ENCODE measurements at regions not wholly inside any gene's neighbourhood (a gene's known extent, or its start where the extent isn't known, plus 50 kb on each side); places are given as distances from the start of the nearest gene placed in this dataset.

DNA sequence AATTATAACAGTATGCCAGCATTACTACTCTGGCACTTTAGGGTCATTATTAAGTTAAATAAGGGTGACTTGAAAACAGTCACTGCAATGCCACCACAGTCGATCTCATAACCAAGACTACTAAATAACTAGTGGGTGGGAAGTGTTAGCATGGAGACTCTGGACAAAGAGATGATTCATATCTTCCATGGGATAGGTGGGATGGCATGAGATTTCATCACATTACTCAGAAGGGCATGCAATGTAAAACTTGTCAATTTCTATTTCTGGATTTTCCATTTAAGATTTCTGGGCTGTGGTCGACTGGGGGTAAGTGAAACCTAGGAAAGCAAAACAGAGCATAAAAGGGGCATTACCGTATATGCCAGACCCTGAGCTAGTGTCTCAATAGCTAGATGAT is 538.9 kb upstream of the GRM7 start:
- Histone ChIP-seq H3K4me3 (replicated peaks in 1 of 3; ENCODE audit: insufficient read depth in 1 of 3, low read depth in 1 of 3, low read length in 3 of 3) (no peak overlapping the region), H3K27me3 (ENCODE audit: control insufficient read depth in 2 of 2, insufficient read depth in 2 of 2, low read length in 2 of 2) (no peaks in the 10 kb centered on the region), H4K20me1 (replicated peaks; ENCODE audit: control insufficient read depth, extremely low read depth, insufficient read depth, low read length) (no peaks in the 10 kb centered on the region), H3K4me2 (ENCODE audit: insufficient read depth, low read length) (no peak overlapping the region), H3K9me1 (replicated peaks; ENCODE audit: control insufficient read depth, extremely low read depth, insufficient read depth, low read length) (no peaks in the 10 kb centered on the region), H3K4me1 (ENCODE audit: control insufficient read depth, extremely low read depth, insufficient read depth, low read length) (no peaks in the 10 kb centered on the region), H3K27ac (ENCODE audit: insufficient read depth, low read depth, low read length) (no peak overlapping the region), H2AFZ (ENCODE audit: low read depth, low read length) (no peak overlapping the region), H3K79me2 (ENCODE audit: control insufficient read depth, insufficient read depth, low read length) (no peaks in the 10 kb centered on the region), H3K36me3 (ENCODE audit: control insufficient read depth in 2 of 2, extremely low read depth in 1 of 2, insufficient read depth in 2 of 2, low read length in 2 of 2) (no peaks in the 10 kb centered on the region), H3K9me3 (replicated peaks; ENCODE audit: control insufficient read depth, insufficient read depth, low read length) (no peaks in the 10 kb centered on the region), H3K9ac (replicated peaks; ENCODE audit: extremely low read depth, insufficient read depth, low read length) (no peak overlapping the region)
- TF ChIP-seq POLR2AphosphoS5 (IDR thresholded peaks at IDR 0.05; ENCODE audit: insufficient read depth, low read depth, low read length) (no peak), GATA2 (IDR thresholded peaks at IDR 0.05; ENCODE audit: insufficient read depth, insufficient read length, low read depth, low read length) (no peak), POLR2A (IDR thresholded peaks at IDR 0.05; ENCODE audit: low read depth, low read length) (no peak), FOS (IDR thresholded peaks at IDR 0.05; ENCODE audit: borderline replicate concordance, insufficient read depth, low read length) (no peak), EZH2 (IDR thresholded peaks at IDR 0.05; ENCODE audit: borderline replicate concordance, low read depth, low read length, severe bottlenecking) (no peak), MYC (IDR thresholded peaks at IDR 0.05; ENCODE audit: low read depth, low read length) (no peak), JUN (IDR thresholded peaks at IDR 0.05; ENCODE audit: borderline replicate concordance, insufficient read depth, insufficient read length, low read depth) (no peak)
- TF ChIP-seq, protein P1, sequence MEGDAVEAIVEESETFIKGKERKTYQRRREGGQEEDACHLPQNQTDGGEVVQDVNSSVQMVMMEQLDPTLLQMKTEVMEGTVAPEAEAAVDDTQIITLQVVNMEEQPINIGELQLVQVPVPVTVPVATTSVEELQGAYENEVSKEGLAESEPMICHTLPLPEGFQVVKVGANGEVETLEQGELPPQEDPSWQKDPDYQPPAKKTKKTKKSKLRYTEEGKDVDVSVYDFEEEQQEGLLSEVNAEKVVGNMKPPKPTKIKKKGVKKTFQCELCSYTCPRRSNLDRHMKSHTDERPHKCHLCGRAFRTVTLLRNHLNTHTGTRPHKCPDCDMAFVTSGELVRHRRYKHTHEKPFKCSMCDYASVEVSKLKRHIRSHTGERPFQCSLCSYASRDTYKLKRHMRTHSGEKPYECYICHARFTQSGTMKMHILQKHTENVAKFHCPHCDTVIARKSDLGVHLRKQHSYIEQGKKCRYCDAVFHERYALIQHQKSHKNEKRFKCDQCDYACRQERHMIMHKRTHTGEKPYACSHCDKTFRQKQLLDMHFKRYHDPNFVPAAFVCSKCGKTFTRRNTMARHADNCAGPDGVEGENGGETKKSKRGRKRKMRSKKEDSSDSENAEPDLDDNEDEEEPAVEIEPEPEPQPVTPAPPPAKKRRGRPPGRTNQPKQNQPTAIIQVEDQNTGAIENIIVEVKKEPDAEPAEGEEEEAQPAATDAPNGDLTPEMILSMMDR (IDR thresholded peaks at IDR 0.05; ENCODE audit: extremely low read depth in 1 of 2, insufficient read depth in 1 of 2, low read depth in 1 of 2, low read length in 2 of 2) = no peak
- TF ChIP-seq, protein P2, sequence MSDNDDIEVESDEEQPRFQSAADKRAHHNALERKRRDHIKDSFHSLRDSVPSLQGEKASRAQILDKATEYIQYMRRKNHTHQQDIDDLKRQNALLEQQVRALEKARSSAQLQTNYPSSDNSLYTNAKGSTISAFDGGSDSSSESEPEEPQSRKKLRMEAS (IDR thresholded peaks at IDR 0.05; ENCODE audit: insufficient read depth, insufficient read length) = no peak
- BruUV-seq (replicated peaks) = no TSS peak
- DNase-seq (ENCODE audit: low read depth, low spot score) (no peak), FAIRE-seq (no peak)
- intact Hi-C loops (cut with micrococcal nuclease) = no loop called here
- CTCF ChIA-PET = no interaction called here
- dilution Hi-C loops (cut with MboI; ENCODE audit: extremely low pct_ligation_motif_present, low sequenced_read_pairs) = no loop called here
- POLR2A ChIA-PET = no interaction called here

All from endothelial cell of umbilical vein (primary cell).